Chondrocyte (in vitro differentiated cells): ENCODE measurements at regions not wholly inside any gene's neighbourhood (a gene's known extent, or its start where the extent isn't known, plus 50 kb on each side); places are given as distances from the start of the nearest gene placed in this dataset.
"Not testable (repeated sequence)": the region's sequence is repeated elsewhere in the genome, so short reads cannot be mapped to it uniquely, and the experiment has no call there.

ENCODE experiments used
- DNase-seq: peaks from one replicate; pipeline ENCODE4 v3.0.0; 2021; ENCODE audit warnings: mixed read lengths, low spot score
- H3K27ac Mint-ChIP-seq: one replicate; pipeline ENCODE4 v1.8.0; 2021; ENCODE audit warnings: mild to moderate bottlenecking, moderate library complexity, mixed read lengths; ENCODE audit not compliant: unreplicated experiment
- H3K27me3 Mint-ChIP-seq: 2 replicates; pipeline ENCODE4 v1.8.0; 2021; ENCODE audit warnings: low read depth, mixed read lengths
- H3K36me3 Mint-ChIP-seq: 2 replicates; pipeline ENCODE4 v1.8.0; 2021; ENCODE audit warnings: low read depth, mixed read lengths
- H3K4me1 Mint-ChIP-seq: 2 replicates; pipeline ENCODE4 v1.8.0; 2021; ENCODE audit warnings: low read depth, mild to moderate bottlenecking, mixed read lengths
- H3K4me3 Mint-ChIP-seq: one replicate; pipeline ENCODE4 v1.8.0; 2021; ENCODE audit warnings: mild to moderate bottlenecking, moderate library complexity, mixed read lengths; ENCODE audit not compliant: unreplicated experiment
- H3K9me3 Mint-ChIP-seq: 2 replicates; pipeline ENCODE4 v1.8.0; 2021; ENCODE audit warnings: low read depth, mixed read lengths
- CTCF ChIP-seq: fragments of 200-600 bp; sonication (generic); IDR thresholded peaks from 2 replicates; pipeline ENCODE4 v1.5.0; 2021; ENCODE audit warnings: antibody characterized with exemption, mild to moderate bottlenecking, moderate library complexity

- no peak for TF ChIP-seq CTCF
- no peaks in the 10 kb centered on the region for H3K9me3 Mint-ChIP-seq
- no peak for DNase-seq
- H3K4me3 Mint-ChIP-seq = no peak overlapping the region
- H3K27me3 Mint-ChIP-seq = no peaks in the 10 kb centered on the region
- no peaks in the 10 kb centered on the region for H3K4me1 Mint-ChIP-seq
- no peaks in the 10 kb centered on the region for H3K36me3 Mint-ChIP-seq
- H3K27ac Mint-ChIP-seq = no peak overlapping the region
Measured at GRCh38 chr2:128516938-128517337, 198.3 kb upstream of the HS6ST1 start.

GRCh38 chr2:128519028-128519427, 200.4 kb upstream of the HS6ST1 start:
- not testable (repeated sequence) for H3K36me3 Mint-ChIP-seq, H3K27ac Mint-ChIP-seq, H3K9me3 Mint-ChIP-seq, H3K27me3 Mint-ChIP-seq, H3K4me1 Mint-ChIP-seq, DNase-seq, H3K4me3 Mint-ChIP-seq

GRCh38 chr2:128519517-128520215, 201.0 kb upstream of the HS6ST1 start:
- Mint-ChIP-seq H3K4me3 (no peak overlapping the region), H3K9me3 (peaks cover 5% of the 10 kb centered on the region), H3K27me3 (no peaks in the 10 kb centered on the region), H3K36me3 (peaks cover 6% of the 10 kb centered on the region), H3K4me1 (no peaks in the 10 kb centered on the region), H3K27ac (no peak overlapping the region)
- TF ChIP-seq CTCF = no peak
- DNase-seq = no peak

- Mint-ChIP-seq H3K4me3 (no peak overlapping the region), H3K4me1 (no peaks in the 10 kb centered on the region), H3K9me3 (peaks cover 5% of the 10 kb centered on the region), H3K27ac (no peak overlapping the region), H3K27me3 (no peaks in the 10 kb centered on the region), H3K36me3 (peaks cover 6% of the 10 kb centered on the region)
- no peak for DNase-seq
- no peak for TF ChIP-seq CTCF
Measured at GRCh38 chr2:128520340-128520739, 201.7 kb upstream of the HS6ST1 start.

GRCh38 chr2:128520791-128521190, 202.1 kb upstream of the HS6ST1 start:
- Mint-ChIP-seq H3K4me3 (no peak overlapping the region), H3K27me3 (no peaks in the 10 kb centered on the region), H3K36me3 (peaks cover 6% of the 10 kb centered on the region), H3K9me3 (peaks cover 5% of the 10 kb centered on the region), H3K4me1 (no peaks in the 10 kb centered on the region), H3K27ac (no peak overlapping the region)
- DNase-seq = no peak
- TF ChIP-seq CTCF = no peak

GRCh38 chr2:128521482-128521881, 202.8 kb upstream of the HS6ST1 start:
- no peaks in the 10 kb centered on the region for H3K27me3 Mint-ChIP-seq
- no peak overlapping the region for H3K4me3 Mint-ChIP-seq
- H3K36me3 Mint-ChIP-seq = peaks cover 6% of the 10 kb centered on the region
- no peak overlapping the region for H3K27ac Mint-ChIP-seq
- TF ChIP-seq CTCF = no peak
- no peaks in the 10 kb centered on the region for H3K4me1 Mint-ChIP-seq
- no peak for DNase-seq
- H3K9me3 Mint-ChIP-seq = peaks cover 5% of the 10 kb centered on the region
